H1 (cell line): ENCODE measurements at regions not wholly inside any gene's neighbourhood (a gene's known extent, or its start where the extent isn't known, plus 50 kb on each side); places are given as distances from the start of the nearest gene placed in this dataset.

Experiments used
- CTCF ChIA-PET: fragments of 300-600 bp; sonication (Branson Sonifier 250); formaldehyde crosslinking; loops from one replicate; lab custom pipeline; 2021; ENCODE audit not compliant: partially characterized antibody; lab: Charles Lee
- POLR2A ChIA-PET: fragments of 300-600 bp; sonication (Branson Sonifier 250); formaldehyde crosslinking; loops from one replicate; lab custom pipeline; 2021; ENCODE audit warnings: inconsistent platforms; ENCODE audit not compliant: partially characterized antibody; lab: Charles Lee
- DNase-seq, 2 experiments: peaks; one replicate each; pipeline versions ENCODE4 v3.0.0 to v3.0.0-alpha.2; 2010 to 2022; ENCODE audit warnings: low spot score in 2 of 2, low read depth in 1 of 2, mixed read lengths in 1 of 2
- FAIRE-seq: peaks from 2 replicates; lab custom pipeline; 2011; peaks lifted over from hg19 to GRCh38; lab: Jason Lieb, UNC
- H2AFZ ChIP-seq: 2 replicates; pipeline ENCODE4 v1.8.1; 2012; ENCODE audit warnings: low read length, inconsistent platforms
- H2AK5ac ChIP-seq: 2 replicates; pipeline ENCODE4 v1.6.1; 2013; ENCODE audit warnings: low read depth, low read length
- H2BK120ac ChIP-seq: replicated peaks from 2 replicates; pipeline ENCODE3; 2013; ENCODE audit warnings: low read depth, low read length, inconsistent platforms
- H2BK12ac ChIP-seq: 2 replicates; pipeline ENCODE4 v1.6.1; 2013; ENCODE audit warnings: low read depth, low read length
- H2BK15ac ChIP-seq: 2 replicates; pipeline ENCODE4 v1.6.1; 2013; ENCODE audit warnings: low read length
- H2BK20ac ChIP-seq: 2 replicates; pipeline ENCODE4 v1.6.1; 2013; ENCODE audit warnings: low read length
- H2BK5ac ChIP-seq: 2 replicates; pipeline ENCODE4 v1.6.1; 2013; ENCODE audit warnings: low read depth, low read length
- H3K14ac ChIP-seq: 2 replicates; pipeline ENCODE4 v1.6.1; 2013; ENCODE audit warnings: inconsistent platforms; ENCODE audit not compliant: insufficient read length
- H3K18ac ChIP-seq: 2 replicates; pipeline ENCODE4 v1.6.1; 2013; ENCODE audit warnings: low read length; ENCODE audit errors: extremely low read depth
- H3K23ac ChIP-seq: 2 replicates; pipeline ENCODE4 v1.6.1; 2013; ENCODE audit warnings: inconsistent platforms; ENCODE audit not compliant: insufficient read length
- H3K23me2 ChIP-seq: 2 replicates; pipeline ENCODE4 v1.6.1; 2013; ENCODE audit warnings: low read depth, low read length
- H3K27ac ChIP-seq: 2 replicates; pipeline ENCODE4 v1.6.1; 2011; ENCODE audit warnings: low read depth, low read length, inconsistent platforms
- H3K27me3 ChIP-seq, 4 experiments: replicated peaks in 1 of 4; 1 replicate in 1 of 4; 2 replicates in 3 of 4; pipeline versions ENCODE4 v1.6.1 to v1.8.1; 2011 to 2013; ENCODE audit warnings: low read length in 3 of 4, mild to moderate bottlenecking in 3 of 4, inconsistent platforms in 2 of 4, mixed read lengths in 2 of 4, moderate library complexity in 1 of 4; ENCODE audit not compliant: control insufficient read depth in 3 of 4, insufficient read depth in 3 of 4; ENCODE audit errors: extremely low read depth in 1 of 4
- H3K36me3 ChIP-seq, 4 experiments: 2 replicates each; pipeline versions ENCODE4 v1.6.1 to v1.8.1; 2011 to 2013; ENCODE audit warnings: mild to moderate bottlenecking in 4 of 4, low read length in 3 of 4, moderate library complexity in 2 of 4, control low read depth in 1 of 4, inconsistent platforms in 1 of 4; ENCODE audit not compliant: insufficient read depth in 4 of 4, control insufficient read depth in 2 of 4
- H3K4ac ChIP-seq: replicated peaks from 2 replicates; pipeline ENCODE3; 2013; ENCODE audit warnings: low read length, low read depth, mixed read lengths, inconsistent platforms; ENCODE audit not compliant: insufficient read length
- H3K4me1 ChIP-seq, 4 experiments: replicated peaks in 1 of 4; 1 replicate in 1 of 4; 2 replicates in 3 of 4; pipeline versions ENCODE4 v1.6.1 to v1.8.1; 2011 to 2013; ENCODE audit warnings: low read length in 3 of 4, inconsistent platforms in 2 of 4, mixed read lengths in 1 of 4; ENCODE audit not compliant: insufficient read depth in 4 of 4, control insufficient read depth in 3 of 4
- H3K4me2 ChIP-seq, 2 experiments: 2 replicates each; pipeline versions ENCODE4 v1.6.1 to v1.8.1; 2011 to 2013; ENCODE audit warnings: low read depth in 2 of 2, low read length in 2 of 2, control low read depth in 1 of 2, inconsistent platforms in 1 of 2, mild to moderate bottlenecking in 1 of 2; ENCODE audit not compliant: insufficient read depth in 1 of 2
- H3K4me3 ChIP-seq, 4 experiments: fragments of 200-600, 300-600 bp in 1 of 4; sonication (generic), shearing (Covaris generic), sonication (Bioruptor Twin) in 1 of 4; 2 replicates each; pipeline versions ENCODE4 v1.5.1 to v1.8.1; 2011 to 2016; ENCODE audit warnings: low read length in 4 of 4, low read depth in 3 of 4, control low read depth in 2 of 4, inconsistent platforms in 2 of 4, mild to moderate bottlenecking in 2 of 4, mixed read lengths in 1 of 4, moderate library complexity in 1 of 4; ENCODE audit not compliant: insufficient read depth in 2 of 4; ENCODE audit errors: extremely low read depth in 1 of 4
- H3K56ac ChIP-seq: replicated peaks from 2 replicates; pipeline ENCODE3; 2013; ENCODE audit warnings: low read depth, mild to moderate bottlenecking, mixed read lengths, low read length, inconsistent platforms; ENCODE audit not compliant: insufficient read length
- H3K79me1 ChIP-seq: 2 replicates; pipeline ENCODE4 v1.6.1; 2013; ENCODE audit warnings: low read depth, low read length, control low read depth
- H3K79me2 ChIP-seq, 2 experiments: 2 replicates each; pipeline versions ENCODE4 v1.6.1 to v1.8.1; 2012 to 2013; ENCODE audit warnings: low read length in 2 of 2, mild to moderate bottlenecking in 2 of 2, inconsistent platforms in 1 of 2; ENCODE audit not compliant: insufficient read depth in 2 of 2, control insufficient read depth in 1 of 2
- H3K9ac ChIP-seq, 4 experiments: replicated peaks in 1 of 4; 1 replicate in 1 of 4; 2 replicates in 3 of 4; pipeline versions ENCODE4 v1.6.1 to v1.8.1; 2011 to 2013; ENCODE audit warnings: low read depth in 3 of 4, low read length in 3 of 4, control low read depth in 2 of 4, mild to moderate bottlenecking in 2 of 4, moderate library complexity in 2 of 4, inconsistent platforms in 1 of 4; ENCODE audit errors: extremely low read depth in 1 of 4
- H3K9me3 ChIP-seq, 2 experiments: 2 replicates each; pipeline versions ENCODE4 v1.6.1 to v1.8.1; 2012 to 2013; ENCODE audit warnings: mild to moderate bottlenecking in 2 of 2, moderate library complexity in 2 of 2, control low read depth in 1 of 2, inconsistent platforms in 1 of 2, low read depth in 1 of 2, low read length in 1 of 2, mixed read lengths in 1 of 2; ENCODE audit not compliant: insufficient read depth in 2 of 2
- H4K20me1 ChIP-seq, 2 experiments: replicated peaks in 1 of 2; 2 replicates each; pipeline versions ENCODE3 to v1.8.1; 2011 to 2013; ENCODE audit warnings: inconsistent platforms in 2 of 2, low read length in 2 of 2, mild to moderate bottlenecking in 1 of 2; ENCODE audit not compliant: insufficient read depth in 2 of 2, control insufficient read depth in 1 of 2
- H4K5ac ChIP-seq: 2 replicates; pipeline ENCODE4 v1.6.1; 2013; ENCODE audit warnings: low read length, low read depth, mixed read lengths, inconsistent platforms; ENCODE audit not compliant: insufficient read length
- H4K8ac ChIP-seq: 2 replicates; pipeline ENCODE4 v1.8.0; 2013; ENCODE audit warnings: mild to moderate bottlenecking, moderate library complexity, low read length, inconsistent platforms; ENCODE audit not compliant: insufficient read depth; ENCODE audit errors: extremely low read depth
- H4K91ac ChIP-seq: replicated peaks from 2 replicates; pipeline ENCODE3; 2013; ENCODE audit warnings: low read length, mixed read lengths, inconsistent platforms; ENCODE audit not compliant: insufficient read length
- CBX8 ChIP-seq: fragments of 300-800, 300-1000 bp; sonication (generic); IDR thresholded peaks from 2 replicates; pipeline ENCODE4 v1.7.1; 2016; ENCODE audit warnings: low read depth, low read length, borderline replicate concordance
- RAD21 ChIP-seq, 2 experiments: IDR thresholded peaks in 1 of 2; conservative IDR thresholded peaks in 1 of 2; 2 replicates each; pipeline ENCODE4 v1.6.1; 2011; ENCODE audit warnings: low read depth in 2 of 2, low read length in 2 of 2, improper control_type of control experiment in 1 of 2, inconsistent platforms in 1 of 2, mild to moderate bottlenecking in 1 of 2, moderate library complexity in 1 of 2
- TAF1 ChIP-seq: IDR thresholded peaks from 2 replicates; pipeline ENCODE4 v1.6.1; 2011; ENCODE audit warnings: mild to moderate bottlenecking, low read depth, low read length
- WGBS, 2 experiments: shearing (Covaris generic) in 1 of 2; methylation state at CpG; one replicate each; pipeline versions ENCODE4 v1.1.6 to v1.1.7; 2013 to 2015; ENCODE audit warnings: low lambda C conversion rate in 2 of 2, mixed read lengths in 2 of 2, inconsistent platforms in 1 of 2, low coverage in 1 of 2, missing lambda C conversion rate in 1 of 2; ENCODE audit not compliant: insufficient replicate concordance in 2 of 2, insufficient coverage in 1 of 2, insufficient read length in 1 of 2; ENCODE audit errors: extremely low coverage in 1 of 2, missing lambda C conversion rate in 1 of 2; 5-methylcytosine and 5-hydroxymethylcytosine counted together
- TF ChIP-seq, protein P1 (sequence below): IDR thresholded peaks from 2 replicates; pipeline ENCODE4 v1.6.1; 2012; ENCODE audit warnings: inconsistent platforms

DNA sequence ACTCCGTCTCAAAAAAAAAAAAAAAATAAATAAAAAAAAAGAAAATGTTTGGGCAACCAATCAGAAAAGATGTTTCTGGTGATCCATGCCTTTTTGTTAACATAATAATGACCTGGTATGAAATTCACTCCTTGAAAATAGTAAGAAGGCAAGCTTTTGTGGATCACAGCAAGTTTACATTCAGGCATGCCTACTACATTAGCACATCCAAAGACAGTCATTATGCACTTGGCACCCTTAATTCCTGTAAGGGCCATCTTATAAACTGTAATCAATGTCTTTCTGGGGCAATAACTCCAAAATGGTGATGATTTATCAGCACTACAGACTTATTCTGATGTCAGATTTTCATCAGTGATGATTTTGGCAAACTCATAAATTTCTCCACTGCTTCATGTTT is 1871.6 kb upstream of the AGA start:
- Histone ChIP-seq H2BK20ac (no peak overlapping the region), H4K91ac (no peak overlapping the region), H3K36me3 (peaks cover 0 to 5% (median 0%) of the 10 kb centered on the region in 4 experiments; a peak in 2 of 8 replicates), H4K5ac (no peak overlapping the region), H3K27ac (no peak overlapping the region), H3K9ac (no peak overlapping the region; a peak in 1 of 7 replicates), H3K4me3 (no peak overlapping the region; a peak in 1 of 8 replicates), H4K20me1 (no peaks in the 10 kb centered on the region), H3K23ac (no peak overlapping the region), H3K23me2 (no peaks in the 10 kb centered on the region), H3K14ac (no peak overlapping the region), H3K27me3 (no peaks in the 10 kb centered on the region), H3K4ac (no peak overlapping the region), H3K4me1 (no peaks in the 10 kb centered on the region; a peak in 1 of 7 replicates), H3K56ac (no peak overlapping the region), H3K79me1 (no peaks in the 10 kb centered on the region), H2BK120ac (no peak overlapping the region), H2AFZ (no peak overlapping the region), H3K79me2 (no peaks in the 10 kb centered on the region), H3K9me3 (peaks cover 6 to 7% of the 10 kb centered on the region in 2 experiments; a peak in 3 of 4 replicates), H4K8ac (no peak overlapping the region), H3K18ac (no peak overlapping the region), H2BK5ac (no peak overlapping the region), H2AK5ac (no peak overlapping the region), H2BK12ac (no peak overlapping the region), H2BK15ac (no peak overlapping the region), H3K4me2 (no peak overlapping the region; a peak in 1 of 4 replicates)
- FAIRE-seq = no peak
- no CpG with 5 or more reads among the region's 1 CpG for WGBS, 2 experiments
- CTCF ChIA-PET = interaction anchor here (0.7 kb wide), 1 partner anchor 11 kb away, joined by 8 read pairs; no protein-coding TSS in a partner anchor
- POLR2A ChIA-PET = no interaction called here
- DNase-seq = no peak
- TF ChIP-seq TAF1 (no peak), RAD21 (IDR thresholded peaks at IDR 0.05 in 1 of 2, conservative IDR thresholded peaks at IDR 0.05 in 1 of 2; ENCODE audit: low read depth in 2 of 2, low read length in 2 of 2) (no peak), CBX8 (no peak)
- TF ChIP-seq, protein P1, sequence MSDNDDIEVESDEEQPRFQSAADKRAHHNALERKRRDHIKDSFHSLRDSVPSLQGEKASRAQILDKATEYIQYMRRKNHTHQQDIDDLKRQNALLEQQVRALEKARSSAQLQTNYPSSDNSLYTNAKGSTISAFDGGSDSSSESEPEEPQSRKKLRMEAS = no peak
